Mammary epithelial cell (primary cell): ENCODE measurements at regions not wholly inside any gene's neighbourhood (a gene's known extent, or its start where the extent isn't known, plus 50 kb on each side); places are given as distances from the start of the nearest gene placed in this dataset.

ENCODE experiments used
- CTCF ChIP-seq, 2 donors: IDR thresholded peaks in 1 of 2; conservative IDR thresholded peaks in 1 of 2; 2 replicates each; pipeline ENCODE4 v1.5.1; 2011 to 2012; ENCODE audit warnings: inconsistent platforms in 2 of 2, low read length in 2 of 2, mild to moderate bottlenecking in 2 of 2, control low read depth in 1 of 2, low read depth in 1 of 2; ENCODE audit not compliant: insufficient read depth in 1 of 2; ENCODE audit errors: extremely low read depth in 1 of 2
- EZH2 ChIP-seq: IDR thresholded peaks from 2 replicates; pipeline ENCODE4 v1.6.1; 2012; ENCODE audit warnings: low read length, inconsistent platforms, borderline replicate concordance

GRCh38 chr3:115324056-115324455 is 177.0 kb upstream of the ZBTB20 start:
- TF ChIP-seq EZH2 (no peak), CTCF (conservative IDR thresholded peaks at IDR 0.05 in 1 of 2, IDR thresholded peaks at IDR 0.05 in 1 of 2; ENCODE audit: extremely low read depth in 1 of 2, insufficient read depth in 1 of 2, low read depth in 1 of 2, low read length in 2 of 2) (no peak)
